SK-MEL-5 (cell line): ENCODE measurements at regions not wholly inside any gene's neighbourhood (a gene's known extent, or its start where the extent isn't known, plus 50 kb on each side); places are given as distances from the start of the nearest gene placed in this dataset.

ENCODE experiments used
- DNase-seq: peaks from one replicate; pipeline ENCODE4 v3.0.0-alpha.2; 2016; ENCODE audit warnings: low read depth, low spot score
- in situ Hi-C: cut with HindIII; loops from 2 replicates; pipeline ENCODE4 v1.10.0; 2016; ENCODE audit warnings: low sequenced_read_pairs, high pct_unique_total_duplicates, low pct_unique_long_range_greater_than_20kb

DNA sequence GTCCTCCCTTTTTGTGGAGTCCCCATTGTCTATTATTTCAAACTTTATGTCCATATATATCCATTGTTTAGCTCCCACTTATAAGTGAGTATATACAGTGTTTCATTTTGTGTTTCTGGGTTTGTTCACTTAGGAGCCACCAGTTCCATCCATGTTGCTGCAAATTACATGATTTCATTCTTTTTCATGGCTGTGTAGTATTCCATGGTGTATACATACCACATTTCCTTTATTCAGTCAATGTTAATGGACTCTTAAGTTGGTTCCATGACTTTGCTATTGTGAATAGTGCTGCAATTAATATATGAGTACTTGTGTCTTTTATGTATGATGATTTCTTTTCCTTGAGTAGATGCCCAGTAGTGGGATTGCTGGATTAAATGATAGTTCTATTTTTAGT is 329.1 kb downstream of the AR start:
- DNase-seq = no peak
- in situ Hi-C loops = no loop called here

DNA sequence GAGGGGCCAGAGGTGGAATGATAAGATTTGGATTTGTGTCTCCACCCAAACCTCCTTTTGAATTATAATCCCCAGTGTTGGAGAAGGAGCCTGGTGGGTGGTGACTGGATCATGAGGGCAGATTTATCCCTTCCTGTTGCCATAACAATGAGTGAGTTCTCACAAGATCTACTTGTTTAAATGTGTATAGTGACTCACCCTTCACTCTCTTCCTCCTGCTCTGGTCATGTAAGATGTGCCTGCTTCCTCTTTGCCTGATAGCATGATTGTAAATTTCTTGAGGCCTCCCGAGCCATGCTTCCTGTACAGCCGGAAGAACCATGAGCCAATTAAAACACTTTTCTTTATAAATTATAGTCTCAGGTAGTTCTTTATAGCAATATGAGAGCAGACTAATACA is 348.6 kb downstream of the AR start:
- in situ Hi-C loops = no loop called here
- no peak for DNase-seq

DNA sequence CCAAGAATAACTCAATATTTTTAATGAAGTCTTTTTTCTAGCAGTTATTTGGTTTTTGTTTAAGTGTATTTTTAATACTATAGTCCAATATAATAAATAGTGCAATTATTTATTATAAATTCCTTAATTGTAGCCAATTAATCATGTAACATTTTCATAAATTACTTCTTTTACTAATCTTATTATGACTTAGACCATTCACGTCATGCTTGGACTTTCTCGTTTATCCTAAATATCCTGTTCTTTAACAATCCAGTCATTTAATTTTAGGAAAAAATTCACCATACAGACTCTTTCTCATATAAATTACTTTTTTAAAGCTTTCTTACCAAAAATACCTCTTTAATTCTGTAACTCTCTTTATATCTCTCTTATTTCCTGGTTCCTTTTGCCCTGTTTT is 350.1 kb downstream of the AR start:
- in situ Hi-C loops = no loop called here
- DNase-seq = no peak

DNA sequence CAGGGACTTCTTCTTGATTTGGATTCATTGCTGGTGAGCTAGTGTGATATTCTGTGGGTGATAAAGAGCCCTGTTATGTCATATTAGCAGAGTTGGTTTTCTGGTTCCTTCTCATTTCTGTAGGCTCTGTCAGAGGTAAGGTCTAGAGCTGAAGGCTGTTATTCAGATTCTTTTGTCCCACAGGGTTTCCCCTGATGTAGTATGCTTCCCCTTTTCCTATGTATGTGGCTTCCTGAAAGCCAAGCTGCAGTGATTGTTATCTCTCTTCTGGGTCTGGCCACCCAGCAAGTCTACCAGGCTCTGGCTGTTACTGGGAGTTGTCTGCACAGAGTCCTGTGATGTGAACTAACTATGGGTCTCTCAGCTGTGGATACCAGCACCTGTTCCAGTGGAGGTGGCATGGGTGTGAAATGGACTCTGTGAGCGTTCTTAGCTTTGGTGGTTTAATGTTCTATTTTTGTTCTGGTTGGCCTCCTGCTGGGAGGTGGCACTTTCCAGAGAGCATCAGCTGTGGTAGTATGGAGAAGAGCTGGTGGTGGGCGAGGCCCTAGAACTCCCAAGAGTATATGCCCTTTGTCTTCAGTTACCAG is 373.7 kb downstream of the AR start:
- no peak for DNase-seq
- in situ Hi-C loops = no loop called here

DNA sequence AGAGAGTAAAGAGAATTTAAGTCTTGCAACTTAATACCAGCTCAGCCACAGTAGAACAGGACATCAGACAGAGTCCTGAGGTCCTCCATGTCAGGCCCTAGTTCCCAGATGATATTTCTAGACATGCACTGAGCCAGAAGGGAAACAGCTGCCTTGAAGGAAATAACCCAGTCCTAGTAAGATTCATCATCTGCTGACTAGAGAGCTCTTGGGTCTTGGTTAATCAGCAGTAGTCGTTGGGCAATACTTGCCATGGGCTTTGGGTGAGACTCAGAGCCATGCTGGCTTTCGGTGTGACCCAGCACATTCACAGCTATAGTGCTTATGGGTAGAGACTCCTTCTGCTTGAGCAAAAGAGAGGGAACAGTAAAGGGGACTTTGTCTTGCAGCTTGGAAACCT is 379.1 kb downstream of the AR start:
- no peak for DNase-seq
- in situ Hi-C loops = no loop called here

DNA sequence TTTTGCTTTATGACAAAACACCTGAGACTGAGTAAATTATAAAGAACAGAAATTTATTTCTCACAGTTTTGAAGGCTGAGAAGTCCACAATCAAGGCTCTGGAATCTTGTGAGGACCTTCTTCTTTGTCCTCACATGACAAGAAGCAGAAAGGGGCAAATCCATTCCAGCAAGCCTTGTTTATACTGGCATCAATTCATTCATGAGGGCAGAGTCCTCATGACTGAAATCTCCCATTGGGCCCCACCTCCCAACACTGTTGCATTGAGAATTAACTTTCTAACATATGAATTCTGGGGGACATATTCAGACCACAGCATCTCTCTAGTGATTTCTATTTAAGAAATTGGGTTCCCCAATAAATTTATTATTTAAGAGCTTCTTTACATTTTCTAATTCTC is 395.4 kb downstream of the AR start:
- no peak for DNase-seq
- in situ Hi-C loops = no loop called here

DNA sequence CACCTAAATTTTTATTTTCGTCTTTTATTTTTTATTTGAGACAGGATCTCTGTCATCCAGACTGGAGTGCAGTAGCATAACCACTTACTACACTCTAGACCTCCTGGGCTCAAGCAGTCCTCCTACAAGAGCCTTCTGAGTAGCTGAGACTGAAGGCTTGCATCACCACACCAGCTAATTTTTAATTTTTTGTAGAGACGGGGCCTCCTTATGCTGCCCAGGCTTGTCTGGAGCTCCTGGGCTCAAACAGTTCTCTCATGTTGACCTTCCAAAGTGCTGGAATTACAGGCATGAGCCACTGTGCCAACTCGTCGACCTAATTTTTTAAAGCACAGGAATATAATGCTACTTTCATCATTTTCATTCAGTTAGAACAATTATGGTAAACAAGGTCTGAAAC is 405.4 kb downstream of the AR start:
- in situ Hi-C loops = no loop called here
- no peak for DNase-seq

DNA sequence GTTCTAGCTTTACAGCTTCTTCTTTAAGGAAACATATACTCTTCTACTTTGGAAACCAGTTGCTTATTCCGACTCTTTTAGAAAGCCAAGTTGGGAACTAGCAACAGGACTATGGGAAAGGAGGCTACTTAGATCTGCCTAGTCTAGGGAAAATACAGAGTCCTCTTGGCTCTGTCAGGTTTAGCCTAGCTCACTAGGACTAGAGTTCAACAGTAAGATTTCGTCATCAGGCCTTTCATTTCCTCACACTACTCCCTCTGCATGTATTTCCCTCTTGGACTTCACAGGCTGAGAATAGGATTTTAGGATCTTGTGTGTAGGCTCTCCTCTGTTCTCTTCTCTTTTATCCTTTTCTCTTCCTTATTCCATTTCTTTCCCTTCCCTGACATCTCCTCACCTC is 409.8 kb downstream of the AR start:
- no peak for DNase-seq
- in situ Hi-C loops = no loop called here

DNA sequence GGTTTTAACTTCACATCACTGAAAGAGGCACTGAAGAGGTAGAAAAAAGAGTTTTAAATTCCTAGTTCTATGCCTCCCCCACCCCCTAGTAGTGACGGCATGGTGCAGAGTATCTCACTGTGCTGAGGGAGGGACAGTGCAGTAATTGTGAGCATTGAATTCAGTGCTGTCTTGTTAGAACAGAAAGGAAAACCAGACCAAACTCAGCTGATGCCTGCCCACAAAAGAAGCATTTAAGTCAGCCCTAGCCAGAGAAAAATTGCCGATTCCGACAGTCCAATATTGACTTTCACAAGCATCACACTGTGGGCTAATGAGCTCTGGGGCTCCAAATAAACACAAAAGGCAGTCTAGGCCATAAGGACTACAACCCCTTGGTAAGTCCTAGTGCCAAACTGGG is 417.7 kb downstream of the AR start:
- in situ Hi-C loops = no loop called here
- DNase-seq = peak; percentile 69
